ENCODE measurements at regions not wholly inside any gene's neighbourhood (a gene's known extent, or its start where the extent isn't known, plus 50 kb on each side); places are given as distances from the start of the nearest gene placed in this dataset.
A peak's percentile ranks its signal among the peaks of the same experiment; 100 is the strongest.

- no peak for DNase-seq
Measured at GRCh38 chr2:191738003-191738402, 60.1 kb downstream of the NABP1 start.

GRCh38 chr2:191738667-191739066 is 60.7 kb downstream of the NABP1 start:
- DNase-seq = no peak

GRCh38 chr2:191739194-191739593 is 61.3 kb downstream of the NABP1 start:
- no peak for DNase-seq

- DNase-seq = no peak
Measured at GRCh38 chr2:191740016-191740419, 62.1 kb downstream of the NABP1 start.

- DNase-seq = no peak
Measured at GRCh38 chr2:191740759-191741158, 62.8 kb downstream of the NABP1 start.

GRCh38 chr2:191746346-191747169 is 68.6 kb downstream of the NABP1 start:
- no peak for DNase-seq

GRCh38 chr2:191747170-191747530 is 69.2 kb downstream of the NABP1 start:
- DNase-seq = no peak

- DNase-seq = no peak
Measured at GRCh38 chr2:191748059-191748461, 70.1 kb downstream of the NABP1 start.

GRCh38 chr2:191748528-191749180 is 70.7 kb downstream of the NABP1 start:
- DNase-seq = no peak

GRCh38 chr2:191749181-191749540 is 71.2 kb downstream of the NABP1 start:
- DNase-seq = no peak

- DNase-seq = no peak
Measured at GRCh38 chr2:191754103-191754502, 76.2 kb downstream of the NABP1 start.

GRCh38 chr2:191756761-191757160 is 78.8 kb downstream of the NABP1 start:
- no peak for DNase-seq

- no peak for DNase-seq
Measured at GRCh38 chr2:191757208-191757607, 79.3 kb downstream of the NABP1 start.

- DNase-seq = peak; percentile 95 to 97
Measured at GRCh38 chr2:191758518-191759507, 80.9 kb downstream of the NABP1 start.

GRCh38 chr2:191759680-191760079 is 81.7 kb downstream of the NABP1 start:
- no peak for DNase-seq

- no peak for DNase-seq
Measured at GRCh38 chr2:191760655-191761262, 82.8 kb downstream of the NABP1 start.

- DNase-seq = peak; percentile 48 to 61
Measured at GRCh38 chr2:191773136-191773535, 73.8 kb downstream of the CAVIN2 start.

- no peak for DNase-seq
Measured at GRCh38 chr2:191777351-191777750, 69.5 kb downstream of the CAVIN2 start.

- DNase-seq = no peak
Measured at GRCh38 chr2:191778041-191778440, 68.8 kb downstream of the CAVIN2 start.

- DNase-seq = no peak
Measured at GRCh38 chr2:191782351-191782750, 64.5 kb downstream of the CAVIN2 start.

GRCh38 chr2:191783416-191783815 is 63.5 kb downstream of the CAVIN2 start:
- no peak for DNase-seq

All from Kasumi-1 (cell line).